Adrenal gland (tissue), 9 donors: ENCODE measurements at regions not wholly inside any gene's neighbourhood (a gene's known extent, or its start where the extent isn't known, plus 50 kb on each side); places are given as distances from the start of the nearest gene placed in this dataset.

Experiments
- DNase-seq, 7 donors: peaks; one replicate each; pipeline ENCODE4 v3.0.0-alpha.2; 2019 to 2020
- H3K27ac ChIP-seq, 5 donors: fragments of 200-600 bp; sonication (generic) in 4 of 5; 1 replicate in 3 of 5; 2 replicates in 2 of 5; pipeline versions ENCODE4 v1.5.1 to v1.8.0; 2016 to 2020; ENCODE audit warnings: mild to moderate bottlenecking in 1 of 5
- H3K27me3 ChIP-seq: fragments of 200-600 bp; 2 replicates; pipeline ENCODE4 v1.8.0; 2021
- H3K36me3 ChIP-seq, 2 donors: fragments of 200-600 bp; replicated peaks in 1 of 2; 1 replicate in 1 of 2; 2 replicates in 1 of 2; pipeline versions ENCODE4 v1.5.1 to v1.8.0; 2018 to 2022
- H3K4me1 ChIP-seq, 2 donors: fragments of 200-600 bp; replicated peaks in 1 of 2; 1 replicate in 1 of 2; 2 replicates in 1 of 2; pipeline versions ENCODE4 v1.5.1 to v1.8.0; 2018 to 2021
- H3K4me3 ChIP-seq, 4 donors: fragments of 200-600 bp; sonication (generic) in 3 of 4; one replicate each; pipeline ENCODE4 v1.5.1; 2016 to 2018
- H3K9me3 ChIP-seq, 3 donors: fragments of 200-600 bp; sonication (generic) in 1 of 3; replicated peaks in 1 of 3; 1 replicate in 2 of 3; 2 replicates in 1 of 3; pipeline versions ENCODE4 v1.5.1 to v1.8.0; 2016 to 2021
- POLR2A ChIP-seq, 2 donors: fragments of 450-650 bp; IDR thresholded peaks; one replicate each; pipeline ENCODE4 v1.6.1; 2017; ENCODE audit warnings: antibody characterized with exemption in 2 of 2, mild to moderate bottlenecking in 2 of 2, moderate library complexity in 1 of 2
- WGBS, 4 donors: extraction: QIAGEN DNeasy Blood & Tissue Kit in 2 of 4; methylation state at CpG; one replicate each; pipeline versions ENCODE4 v1.1.5 to v1.1.7; 2013 to 2017; 5-methylcytosine and 5-hydroxymethylcytosine counted together
- intact Hi-C, 2 donors: fragments of 100-400 bp; cut with DNase I; formaldehyde crosslinking; loops; one replicate each; pipeline versions ENCODE4 v1.14.1 to v1.15.0; 2022 to 2023
- TF ChIP-seq, protein P1 (sequence below), 6 experiments: fragments of 450-650 bp in 4 of 6; fragments of 200-600 bp in 2 of 6; sonication (generic) in 1 of 6; IDR thresholded peaks; 1 replicate in 5 of 6; 2 replicates in 1 of 6; pipeline versions ENCODE4 v1.5.1 to v1.8.0; 2016 to 2021; ENCODE audit warnings: antibody characterized with exemption in 6 of 6, mild to moderate bottlenecking in 2 of 6, moderate library complexity in 1 of 6
- donor health status: healthy with polysubstance abuse.
- donor health status: Bipolar disorder and iron deficiency.
- donor health status: DM: yes; HTN: yes; CAD: no.
- donor health status: DM: no; HTN: no; CAD: no.
- donor health status: DM: no; HTN: no; CAD: no.

- Histone ChIP-seq H3K36me3 (no peaks in the 10 kb centered on the region), H3K27ac (no peak overlapping the region), H3K4me3 (no peak overlapping the region), H3K4me1 (no peaks in the 10 kb centered on the region), H3K27me3 (no peaks in the 10 kb centered on the region), H3K9me3 (peaks cover 0 to 8% (median 6%) of the 10 kb centered on the region in 3 donors)
- no peak for TF ChIP-seq POLR2A (IDR thresholded peaks at IDR 0.05)
- TF ChIP-seq, protein P1, sequence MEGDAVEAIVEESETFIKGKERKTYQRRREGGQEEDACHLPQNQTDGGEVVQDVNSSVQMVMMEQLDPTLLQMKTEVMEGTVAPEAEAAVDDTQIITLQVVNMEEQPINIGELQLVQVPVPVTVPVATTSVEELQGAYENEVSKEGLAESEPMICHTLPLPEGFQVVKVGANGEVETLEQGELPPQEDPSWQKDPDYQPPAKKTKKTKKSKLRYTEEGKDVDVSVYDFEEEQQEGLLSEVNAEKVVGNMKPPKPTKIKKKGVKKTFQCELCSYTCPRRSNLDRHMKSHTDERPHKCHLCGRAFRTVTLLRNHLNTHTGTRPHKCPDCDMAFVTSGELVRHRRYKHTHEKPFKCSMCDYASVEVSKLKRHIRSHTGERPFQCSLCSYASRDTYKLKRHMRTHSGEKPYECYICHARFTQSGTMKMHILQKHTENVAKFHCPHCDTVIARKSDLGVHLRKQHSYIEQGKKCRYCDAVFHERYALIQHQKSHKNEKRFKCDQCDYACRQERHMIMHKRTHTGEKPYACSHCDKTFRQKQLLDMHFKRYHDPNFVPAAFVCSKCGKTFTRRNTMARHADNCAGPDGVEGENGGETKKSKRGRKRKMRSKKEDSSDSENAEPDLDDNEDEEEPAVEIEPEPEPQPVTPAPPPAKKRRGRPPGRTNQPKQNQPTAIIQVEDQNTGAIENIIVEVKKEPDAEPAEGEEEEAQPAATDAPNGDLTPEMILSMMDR (IDR thresholded peaks at IDR 0.05), result peak; percentile 98 to 100 (median 99)
- intact Hi-C loops, result loop anchor here (2.0 kb wide), 1 partner anchor 289 kb away; no protein-coding TSS in a partner anchor
- peak; percentile 78 to 92 (median 82) for DNase-seq
- WGBS, 4 donors, result 1 to 20% (median 18%) methylated on average over 12 to 37 of the region's 37 CpGs
These were observed 357.3 kb downstream of the CTTN start for GRCh38 chr11:70755410-70756158.

GRCh38 chr11:70756341-70756740 is 358.0 kb downstream of the CTTN start:
- 80 to 100% (median 87%) methylated on average over 1 to 8 of the region's 8 CpGs for WGBS, 4 donors
- Histone ChIP-seq H3K27ac (no peak overlapping the region), H3K36me3 (no peaks in the 10 kb centered on the region), H3K9me3 (peaks cover 0 to under 1% (median 0%) of the 10 kb centered on the region in 3 donors), H3K4me3 (no peak overlapping the region), H3K4me1 (no peaks in the 10 kb centered on the region), H3K27me3 (no peaks in the 10 kb centered on the region)
- intact Hi-C loops, result loop anchor here (2.0 kb wide), 1 partner anchor 290 kb away; no protein-coding TSS in a partner anchor
- no peak for DNase-seq
- TF ChIP-seq POLR2A (IDR thresholded peaks at IDR 0.05), result no peak
- TF ChIP-seq, protein P1 (IDR thresholded peaks at IDR 0.05), result no peak

- 77 to 83% (median 81%) methylated on average over 6 to 7 of the region's 7 CpGs for WGBS, 4 donors
- no peak for DNase-seq
- no peak overlapping the region for H3K27ac ChIP-seq
- no peaks in the 10 kb centered on the region for H3K27me3 ChIP-seq
- intact Hi-C loops, result loop anchor here (2.0 kb wide), 1 partner anchor 290 kb away; no protein-coding TSS in a partner anchor
- H3K9me3 ChIP-seq, result no peaks in the 10 kb centered on the region
- H3K36me3 ChIP-seq, result no peaks in the 10 kb centered on the region
- no peaks in the 10 kb centered on the region for H3K4me1 ChIP-seq
- H3K4me3 ChIP-seq, result no peak overlapping the region
- TF ChIP-seq POLR2A (IDR thresholded peaks at IDR 0.05), result no peak
- TF ChIP-seq, protein P1 (IDR thresholded peaks at IDR 0.05), result no peak
These were observed 358.4 kb downstream of the CTTN start for GRCh38 chr11:70756756-70757155.

DNA sequence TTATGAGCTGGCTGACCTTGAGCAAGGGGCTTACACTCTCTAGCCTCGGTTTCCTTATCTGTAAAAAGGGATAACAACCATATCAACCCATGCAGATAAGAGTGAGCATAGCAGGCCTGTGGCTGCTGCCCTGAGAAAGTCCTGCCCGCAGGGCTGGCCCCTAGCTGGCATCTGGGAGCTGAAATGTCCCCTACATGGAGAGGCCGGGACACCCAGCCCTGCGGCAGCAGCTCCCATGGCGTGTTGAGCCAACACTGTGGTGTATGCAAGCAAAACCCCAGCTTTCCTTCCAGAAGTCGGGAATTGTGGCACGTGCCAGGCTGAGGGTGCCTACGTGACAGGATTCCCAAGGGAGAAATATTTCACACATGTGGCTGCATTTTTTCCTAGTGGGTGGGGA is 358.9 kb downstream of the CTTN start:
- Histone ChIP-seq H3K9me3 (no peaks in the 10 kb centered on the region), H3K4me3 (no peak overlapping the region), H3K4me1 (no peaks in the 10 kb centered on the region), H3K36me3 (no peaks in the 10 kb centered on the region), H3K27me3 (no peaks in the 10 kb centered on the region), H3K27ac (no peak overlapping the region)
- 80 to 90% (median 85%) methylated on average over 7 to 8 of the region's 8 CpGs for WGBS, 4 donors
- intact Hi-C loops, result loop anchor here (2.0 kb wide), 1 partner anchor 290 kb away; no protein-coding TSS in a partner anchor
- TF ChIP-seq, protein P1 (IDR thresholded peaks at IDR 0.05), result no peak
- TF ChIP-seq POLR2A (IDR thresholded peaks at IDR 0.05), result no peak
- DNase-seq, result no peak
